RWPE1 (cell line): ENCODE measurements at regions not wholly inside any gene's neighbourhood (a gene's known extent, or its start where the extent isn't known, plus 50 kb on each side); places are given as distances from the start of the nearest gene placed in this dataset.

Experiments used
- CTCF ChIA-PET: fragments of 350-600 bp; sonication (Branson Sonifier 250); formaldehyde crosslinking; extraction: SDS; loops from one replicate; lab custom pipeline; 2021; lab: Yijun Ruan, JAX
- POLR2A ChIA-PET: fragments of 400-600 bp; formaldehyde crosslinking; extraction: SDS; loops from one replicate; lab custom pipeline; 2020; ENCODE audit warnings: antibody characterized with exemption; ENCODE audit not compliant: low non-redundant PET; lab: Yijun Ruan, JAX
- DNase-seq: peaks from one replicate; pipeline ENCODE4 v3.0.0; 2012; ENCODE audit warnings: low spot score
- H3K27ac ChIP-seq: fragments of 450-650 bp; 2 replicates; pipeline ENCODE4 v1.5.1; 2017
- CTCF ChIP-seq: fragments of 450-650 bp; conservative IDR thresholded peaks from 2 replicates; pipeline ENCODE4 v1.5.1; 2017; ENCODE audit warnings: low read depth, mild to moderate bottlenecking

DNA sequence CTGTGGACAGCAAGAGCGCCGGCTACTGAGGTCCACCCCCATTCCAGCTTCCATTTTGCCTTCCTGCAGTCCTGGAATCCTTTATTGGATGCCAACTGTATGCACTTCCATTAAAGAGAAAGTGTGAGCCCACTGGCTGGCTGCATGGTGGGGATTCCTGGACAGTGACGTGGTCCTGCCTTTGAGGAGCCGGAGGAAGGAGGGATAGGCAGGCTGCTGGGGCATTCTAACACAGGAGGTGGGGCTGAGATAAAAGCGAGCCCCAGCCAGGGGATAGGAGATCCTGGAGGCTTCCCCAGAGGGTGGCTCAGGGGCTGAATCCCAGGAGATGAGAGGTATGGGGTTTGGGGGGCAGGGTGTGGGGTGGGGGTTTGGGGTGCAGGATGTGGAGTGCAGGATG lies 984.7 kb downstream of the BRD1 start:
- POLR2A ChIA-PET, result no interaction called here
- no peak overlapping the region for H3K27ac ChIP-seq
- no peak for DNase-seq
- no peak for TF ChIP-seq CTCF
- CTCF ChIA-PET, result no interaction called here

GRCh38 chr22:48842583-48842945 lies 985.1 kb downstream of the BRD1 start:
- no peak for DNase-seq
- TF ChIP-seq CTCF, result no peak
- no peak overlapping the region for H3K27ac ChIP-seq
- CTCF ChIA-PET, result no interaction called here
- POLR2A ChIA-PET, result no interaction called here

- POLR2A ChIA-PET, result no interaction called here
- CTCF ChIA-PET, result no interaction called here
- no peak for TF ChIP-seq CTCF
- DNase-seq, result no peak
- H3K27ac ChIP-seq, result no peak overlapping the region
Measured at GRCh38 chr22:48841881-48842582, 985.6 kb downstream of the BRD1 start.

DNA sequence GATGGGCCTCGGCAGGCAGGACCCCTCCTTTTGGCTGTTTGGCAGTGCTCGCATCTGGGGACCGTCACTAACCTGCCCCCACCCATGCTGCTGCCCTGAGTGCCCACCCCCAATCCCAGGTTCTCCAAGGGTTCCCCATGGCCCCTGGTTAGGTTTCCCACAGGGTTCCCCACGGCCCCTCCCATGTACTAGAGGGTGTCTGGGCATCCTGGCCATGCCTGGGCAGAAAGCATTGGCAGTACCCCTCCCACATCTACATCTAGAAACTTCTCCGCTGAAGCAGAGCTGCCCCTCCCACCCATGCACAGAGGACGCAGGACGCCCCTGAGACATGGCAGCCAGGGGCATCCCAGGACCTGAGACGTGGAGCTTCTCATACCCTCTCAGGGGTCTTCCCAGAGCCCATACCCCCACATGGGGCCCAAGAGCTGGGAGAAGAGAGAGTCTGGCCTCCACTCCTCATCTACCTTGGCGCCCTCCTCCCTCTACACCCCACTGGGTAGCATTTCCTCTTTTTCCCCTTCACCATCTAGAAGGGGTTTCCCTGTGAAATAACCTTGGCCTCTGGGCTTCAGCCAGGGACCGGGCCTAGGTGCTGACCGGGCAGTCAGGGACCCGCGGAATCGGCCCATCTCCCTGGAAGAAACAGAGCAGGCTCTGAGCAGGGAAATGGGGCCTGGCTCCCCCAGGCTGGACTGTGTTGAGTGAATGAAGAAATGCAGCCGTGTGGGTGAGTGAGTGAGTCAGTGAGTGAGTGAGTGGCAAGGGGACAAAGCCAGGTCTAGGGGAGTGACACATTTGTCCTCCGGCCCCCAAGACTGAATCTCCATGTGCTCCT lies 987.3 kb downstream of the BRD1 start:
- no peak for TF ChIP-seq CTCF
- POLR2A ChIA-PET, result no interaction called here
- no peak for DNase-seq
- no peak overlapping the region for H3K27ac ChIP-seq
- CTCF ChIA-PET, result no interaction called here

DNA sequence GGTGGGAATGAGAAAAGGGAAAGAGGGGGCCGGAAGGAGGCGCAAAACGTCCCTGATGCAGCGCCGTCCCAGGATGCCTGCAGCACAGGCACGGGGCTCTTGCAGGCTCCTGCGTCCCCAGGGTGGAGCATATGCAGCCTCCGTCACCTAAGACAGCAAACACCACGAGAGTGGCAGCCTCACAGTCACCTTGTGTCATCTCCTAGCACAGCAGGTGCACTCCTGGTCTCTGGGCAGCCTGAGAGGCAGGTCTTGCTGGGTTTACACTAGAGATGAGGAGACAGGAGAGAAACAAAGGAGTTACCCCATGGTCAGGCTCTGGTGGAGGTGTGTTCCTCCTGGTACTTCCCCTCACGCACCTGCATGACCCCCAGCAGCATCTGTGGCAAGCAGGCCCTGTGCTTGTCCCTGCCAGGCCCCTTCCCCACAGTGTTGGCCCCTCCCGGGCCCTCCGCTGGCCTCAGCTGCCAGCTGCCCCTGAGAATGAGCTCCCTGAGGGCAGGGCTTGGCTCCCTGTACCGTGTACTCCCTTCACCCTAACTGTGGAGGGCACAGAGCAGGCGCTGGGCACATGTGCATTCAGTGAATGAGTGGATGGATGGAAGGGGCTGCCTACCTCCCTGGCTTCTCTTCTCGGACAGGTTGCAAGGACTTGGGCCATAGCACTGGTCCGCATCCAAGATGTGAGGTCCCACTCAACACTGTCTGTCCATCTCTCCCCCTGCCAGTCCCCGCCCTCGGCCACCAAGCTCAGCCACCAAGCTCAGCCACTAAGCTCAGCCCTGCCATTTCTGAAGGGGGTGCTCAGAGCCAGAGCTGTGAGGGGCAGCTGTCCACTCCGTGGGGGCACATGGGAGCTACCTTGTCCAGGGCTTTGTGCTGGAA lies 988.6 kb downstream of the BRD1 start:
- ChIA-PET CTCF (no interaction called here), POLR2A (no interaction called here)
- H3K27ac ChIP-seq, result no peak overlapping the region
- no peak for TF ChIP-seq CTCF
- DNase-seq, result no peak

DNA sequence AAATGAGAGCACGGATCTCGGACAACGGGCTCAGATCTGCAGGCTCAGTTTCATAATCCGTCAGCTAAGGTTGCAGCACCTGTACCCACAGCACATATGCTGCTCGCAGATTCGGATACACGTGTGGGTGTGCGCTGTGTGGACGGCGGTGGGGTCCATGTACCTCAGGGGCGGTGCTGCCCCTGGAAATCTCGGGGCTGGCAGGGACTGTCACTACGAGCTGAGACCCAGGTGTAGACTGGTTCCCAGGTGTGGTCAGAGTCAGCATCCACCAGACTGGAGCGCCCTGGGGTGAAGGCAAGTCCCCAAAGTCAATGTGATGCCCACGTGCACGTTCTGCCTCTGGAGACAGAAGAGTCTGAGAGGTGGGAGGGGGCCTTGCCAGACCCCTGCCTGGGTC lies 989.3 kb downstream of the BRD1 start:
- no peak for DNase-seq
- ChIA-PET POLR2A (no interaction called here), CTCF (no interaction called here)
- H3K27ac ChIP-seq, result no peak overlapping the region
- no peak for TF ChIP-seq CTCF
